NCI-H748 treated with DMSO at 0.1 percent for 48 hours (cell line): ENCODE measurements at regions not wholly inside any gene's neighbourhood (a gene's known extent, or its start where the extent isn't known, plus 50 kb on each side); places are given as distances from the start of the nearest gene placed in this dataset.

Experiments used
- DNase-seq: peaks from one replicate; lab custom pipeline; 2025; lab: John Stamatoyannopoulos, UW

DNA sequence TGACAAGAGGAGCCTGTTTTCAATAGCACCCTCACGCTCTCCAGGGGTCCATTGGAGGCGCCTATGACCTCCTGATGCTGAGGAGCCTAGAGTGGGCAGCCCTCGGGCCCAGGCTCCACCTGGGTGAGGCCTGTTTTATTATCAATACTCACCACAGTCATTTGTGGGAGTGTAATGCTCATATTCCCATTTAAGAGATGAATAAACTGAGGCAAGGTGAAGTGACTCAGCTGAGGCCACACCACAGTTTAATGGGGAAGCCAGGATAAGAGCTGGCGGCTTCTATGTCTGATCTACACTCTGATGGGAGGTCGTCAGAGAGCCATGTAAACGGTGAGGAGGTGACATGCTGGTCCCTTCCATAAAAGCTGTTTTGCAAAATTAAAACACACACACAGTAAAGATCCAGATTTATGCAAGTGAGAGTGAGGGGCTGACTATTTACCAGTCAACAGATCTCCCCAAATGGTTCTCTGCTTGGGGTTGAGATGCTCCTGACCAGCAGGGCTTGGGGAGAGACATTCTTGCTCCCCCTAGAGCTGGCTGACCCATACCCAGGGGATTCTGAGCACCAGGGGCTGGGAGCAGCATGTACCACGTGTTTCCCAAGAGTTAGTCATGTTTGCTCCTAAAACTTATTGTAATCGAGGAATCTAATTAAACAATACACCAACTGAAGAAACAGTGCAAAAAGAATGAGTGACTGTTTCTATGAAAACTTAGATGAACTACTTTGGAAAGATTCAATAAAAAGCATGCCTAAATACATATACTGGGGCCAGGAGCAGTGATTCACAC is 81.0 kb upstream of the INSIG1 start:
- no peak for DNase-seq

DNA sequence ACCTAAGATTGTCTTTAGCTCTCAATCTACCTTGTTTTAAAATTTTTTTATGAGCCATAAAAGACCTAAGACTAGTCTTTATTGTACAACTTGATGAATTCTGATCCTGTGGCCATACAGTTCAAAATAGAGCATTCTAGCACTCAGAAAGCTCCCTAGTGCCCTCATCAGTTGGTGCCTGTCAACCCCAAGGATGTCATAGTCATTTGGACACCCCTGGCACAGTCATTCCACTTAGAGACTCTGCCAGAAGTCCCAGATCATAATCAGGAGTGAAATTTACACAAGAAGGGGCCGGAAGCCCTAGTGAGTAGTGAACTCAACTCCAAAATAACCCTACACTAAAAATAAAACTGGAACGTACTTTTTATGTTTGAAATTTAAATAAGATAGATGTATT is 80.0 kb upstream of the INSIG1 start:
- DNase-seq: no peak

DNA sequence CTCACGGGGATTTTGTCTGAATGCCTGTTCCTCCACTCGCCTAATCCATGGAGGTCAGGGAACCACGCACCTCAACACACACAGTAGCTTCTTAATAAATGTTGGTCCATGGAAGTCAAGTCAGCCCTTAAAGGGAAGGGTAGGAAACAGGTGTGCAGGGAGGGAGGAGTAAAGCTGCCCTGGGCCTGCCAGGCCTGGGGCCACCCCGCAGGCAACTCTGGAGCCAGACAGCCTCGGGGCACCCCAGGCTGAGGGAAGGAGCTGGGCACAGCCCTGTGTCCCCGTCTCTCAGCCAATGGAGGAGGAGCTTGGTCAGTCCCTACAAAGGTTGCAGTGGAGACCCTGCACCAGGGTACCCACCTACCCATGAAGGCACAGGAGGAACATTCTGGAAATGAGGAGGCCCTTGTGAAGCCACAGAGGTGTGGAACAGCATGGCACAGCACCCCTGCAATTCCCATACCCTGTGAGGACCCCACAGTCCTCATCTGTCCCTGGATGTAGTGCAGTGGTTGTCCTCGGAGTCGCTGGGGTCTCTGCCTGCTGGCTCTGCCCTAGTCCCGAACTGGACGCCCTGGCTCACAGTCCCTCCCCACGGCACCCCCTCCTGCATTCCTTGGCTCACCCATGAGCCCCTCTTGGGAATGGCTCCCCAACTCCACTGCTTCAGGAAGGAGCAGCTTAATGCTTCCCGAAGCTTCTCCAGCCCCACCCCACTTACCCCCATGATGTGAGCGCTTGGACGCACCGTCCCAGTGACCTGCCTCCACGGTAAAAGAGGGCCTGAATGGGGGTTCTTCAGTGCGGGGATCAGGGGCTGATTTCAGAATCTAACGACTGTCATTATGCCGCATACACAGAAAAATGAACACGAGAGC is 79.2 kb upstream of the INSIG1 start:
- DNase-seq: no peak

DNA sequence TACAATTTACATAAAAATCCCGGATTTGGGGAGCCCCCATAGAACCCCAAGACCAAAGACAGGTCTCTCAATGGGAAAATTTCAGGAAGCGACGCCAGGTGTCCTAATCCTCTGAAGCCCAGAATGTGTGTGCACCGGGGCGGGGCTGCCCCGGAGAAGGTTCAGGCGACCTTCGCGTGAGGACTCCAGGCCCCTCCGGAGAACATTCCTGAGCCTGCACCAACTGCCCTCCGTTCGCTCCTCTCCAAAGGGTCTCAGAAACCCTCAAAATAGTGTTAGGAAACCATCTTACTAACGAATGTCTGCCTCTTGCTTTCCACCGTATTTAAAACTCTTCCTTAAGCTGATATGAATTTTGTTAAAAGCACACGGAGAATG is 78.5 kb upstream of the INSIG1 start:
- DNase-seq: no peak

DNA sequence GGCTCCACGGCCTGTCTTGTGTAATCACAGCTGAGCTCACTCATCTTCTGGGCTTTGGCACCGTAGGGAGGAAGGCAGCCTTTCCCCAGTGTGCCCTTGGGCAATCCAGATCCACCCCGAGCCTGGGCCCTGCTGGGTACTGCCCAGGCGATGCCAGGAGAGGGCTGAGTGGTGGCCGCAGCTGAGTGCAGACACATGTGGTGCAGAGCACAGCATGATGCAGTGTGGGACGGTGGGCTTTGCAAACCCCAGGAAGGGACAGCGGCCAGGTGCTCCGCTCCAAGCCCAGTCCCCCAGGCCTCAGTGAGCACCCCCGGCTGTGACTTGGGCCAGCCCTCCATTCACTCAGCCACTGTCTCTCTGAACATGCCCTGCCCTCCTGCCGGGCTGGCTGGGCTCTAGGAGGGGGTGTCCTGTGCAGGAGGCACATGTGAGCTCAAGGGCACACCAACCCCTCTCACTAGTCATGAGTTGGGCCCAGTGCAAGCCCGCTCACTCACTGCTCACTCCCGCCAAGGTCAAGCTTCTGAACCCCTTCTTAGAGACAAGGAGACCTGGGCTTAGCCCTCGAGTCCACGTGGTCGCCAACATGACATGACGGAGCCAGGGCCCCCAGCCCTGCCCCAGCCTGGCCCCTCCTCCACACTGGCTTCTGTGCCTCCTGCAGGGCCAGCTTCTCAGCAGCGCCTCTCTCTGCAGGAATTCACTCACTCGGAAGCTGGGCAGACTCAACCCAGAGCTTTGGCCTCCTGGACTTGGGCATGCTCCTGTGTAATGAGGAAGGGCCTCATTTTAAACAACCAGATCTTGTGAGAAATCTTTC is 77.5 kb upstream of the INSIG1 start:
- DNase-seq: no peak

DNA sequence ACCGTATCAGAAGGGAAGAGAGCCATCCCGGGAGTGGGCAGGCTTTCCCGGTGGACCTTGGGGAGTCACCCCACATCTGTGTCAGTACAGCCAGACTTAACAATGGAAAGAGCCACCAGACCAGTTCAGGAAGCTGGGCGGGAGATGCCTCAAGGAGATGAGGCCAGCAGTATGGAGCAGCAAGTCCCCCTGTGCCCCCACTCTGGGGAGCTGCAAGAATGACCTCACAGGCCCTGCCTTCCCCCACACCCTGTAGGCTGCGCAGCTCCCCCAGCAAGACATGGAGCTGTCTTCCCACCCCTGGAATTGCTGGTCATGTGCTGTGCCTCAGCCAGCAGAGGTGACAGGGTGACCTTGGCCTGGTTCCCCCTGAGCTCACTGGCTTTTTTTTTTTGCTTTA is 76.8 kb upstream of the INSIG1 start:
- no peak for DNase-seq

DNA sequence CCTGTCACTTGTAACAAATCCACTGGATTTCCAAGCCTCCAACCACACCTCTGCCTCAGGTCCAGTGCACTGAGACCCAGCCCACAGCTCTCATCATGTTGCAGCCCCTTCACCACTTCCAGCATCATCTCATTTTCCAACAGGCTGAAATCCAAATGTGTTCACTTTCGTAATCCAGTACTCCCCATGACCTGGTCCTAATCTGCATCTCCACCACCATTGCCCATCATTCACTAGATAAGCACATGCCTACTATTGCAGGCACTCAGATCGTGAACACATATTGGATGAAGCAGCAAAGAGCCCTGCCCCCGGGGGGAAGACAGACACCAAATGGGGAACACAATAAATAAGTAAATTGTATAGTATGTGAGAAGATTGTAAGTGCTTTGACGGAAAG is 76.1 kb upstream of the INSIG1 start:
- DNase-seq: no peak

DNA sequence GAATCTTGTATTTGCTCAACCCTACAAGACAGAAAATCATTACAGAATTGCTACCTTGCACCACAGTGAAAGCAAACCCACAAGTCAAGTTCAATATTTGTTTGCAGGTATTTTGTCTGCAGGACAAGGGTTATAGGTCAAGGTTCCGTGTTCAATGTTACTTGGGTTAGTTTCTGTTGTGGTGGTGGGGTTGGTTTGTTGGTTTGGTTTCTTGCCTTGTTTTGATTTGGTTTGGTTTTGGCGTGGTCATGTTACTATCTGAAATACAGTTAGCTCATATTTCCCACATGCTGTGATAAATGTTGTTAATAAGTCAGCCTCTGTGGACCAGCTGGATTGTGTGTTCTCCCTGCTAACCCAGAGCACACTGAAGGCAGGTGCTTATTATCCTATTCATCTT is 75.6 kb upstream of the INSIG1 start:
- DNase-seq: peak; percentile 56

DNA sequence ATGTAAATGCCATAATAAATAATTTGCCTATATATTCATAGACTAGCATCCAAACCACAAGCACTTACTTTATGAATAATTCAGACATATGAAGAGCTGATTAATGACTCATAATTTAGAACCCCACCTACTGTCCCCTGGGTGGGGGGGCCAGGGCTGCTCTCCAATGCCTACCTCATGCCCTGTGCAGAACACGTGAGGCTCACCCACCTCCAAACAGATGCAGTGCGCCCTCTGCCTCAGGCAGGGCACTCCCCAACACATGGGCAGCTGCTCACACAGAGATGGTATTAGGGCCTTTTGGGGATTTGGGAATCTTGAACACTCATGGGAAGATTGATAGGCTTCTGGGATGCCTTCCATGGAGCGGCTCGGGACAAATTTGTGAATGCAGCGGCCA is 75.1 kb upstream of the INSIG1 start:
- DNase-seq: no peak

DNA sequence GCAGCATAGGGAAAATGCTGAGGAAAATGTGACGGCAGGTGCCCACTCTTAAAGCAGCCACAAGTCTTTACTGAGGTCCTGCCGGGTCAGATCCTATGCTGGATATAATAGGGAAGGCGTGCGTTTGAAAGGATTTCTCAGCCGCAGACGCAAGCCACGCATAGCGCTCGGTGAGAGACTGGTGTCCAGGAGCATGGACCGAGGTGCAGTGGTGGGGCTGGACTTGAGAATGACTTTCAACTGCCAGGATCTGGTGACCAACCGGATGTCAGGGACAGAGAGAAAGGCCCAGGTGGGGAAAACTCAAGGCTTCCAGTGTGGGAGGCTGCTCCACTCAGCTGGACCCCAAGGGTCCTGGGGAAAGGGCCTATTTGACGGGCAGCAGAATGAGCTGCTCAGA is 74.7 kb upstream of the INSIG1 start:
- no peak for DNase-seq

DNA sequence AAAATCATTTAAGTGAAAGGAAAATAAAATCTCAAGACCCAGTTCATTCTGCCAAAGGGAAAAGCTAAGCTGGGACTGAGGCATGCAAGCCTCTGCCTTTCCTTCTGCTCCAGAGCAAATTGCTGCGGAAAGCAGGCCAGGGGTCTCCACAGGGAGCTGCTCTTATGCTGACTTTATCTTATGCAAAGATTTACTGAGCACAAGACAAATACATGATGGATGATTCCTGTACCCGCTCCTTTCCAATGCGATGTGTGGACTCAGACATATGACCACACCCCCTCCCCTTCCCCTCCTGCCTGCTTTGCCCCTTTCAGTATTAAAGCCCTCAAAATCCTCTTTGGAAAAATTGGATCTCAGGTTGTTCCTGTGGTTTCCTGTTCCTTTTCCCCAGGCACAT is 74.2 kb upstream of the INSIG1 start:
- no peak for DNase-seq

DNA sequence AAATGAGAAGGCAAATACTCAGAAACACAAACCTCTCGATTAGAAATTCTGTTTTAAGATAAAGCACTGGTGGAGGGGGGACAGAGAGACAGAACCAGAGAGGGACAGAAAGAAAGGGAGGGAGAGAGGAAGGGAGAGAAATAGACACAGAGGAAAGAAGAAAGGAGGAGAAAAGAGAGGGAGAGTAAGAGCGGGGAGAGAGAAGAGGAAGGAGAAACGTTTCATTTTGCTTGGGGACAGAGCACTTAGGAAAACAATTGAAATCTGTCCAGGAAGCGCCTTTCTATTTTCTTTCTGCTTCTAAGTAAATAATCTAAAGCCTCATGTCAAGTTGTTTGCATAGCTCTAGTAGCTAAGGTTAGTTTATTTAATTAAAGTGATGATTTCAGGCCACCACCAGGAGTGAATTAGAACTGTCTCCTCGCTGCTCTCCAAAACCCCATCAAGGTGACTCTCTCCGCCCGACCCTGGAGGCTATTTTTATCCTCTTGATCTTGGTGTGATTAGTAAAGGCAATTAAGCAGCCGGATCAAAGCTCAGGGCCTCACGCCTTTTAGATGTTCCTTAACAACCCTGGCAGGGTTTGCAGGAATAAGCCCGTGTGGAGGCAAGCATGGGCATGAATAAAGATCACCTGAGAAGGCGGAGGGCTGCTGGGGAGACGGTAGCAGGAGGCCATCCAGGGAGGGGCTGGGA is 73.4 kb upstream of the INSIG1 start:
- peak; percentile 93 for DNase-seq

DNA sequence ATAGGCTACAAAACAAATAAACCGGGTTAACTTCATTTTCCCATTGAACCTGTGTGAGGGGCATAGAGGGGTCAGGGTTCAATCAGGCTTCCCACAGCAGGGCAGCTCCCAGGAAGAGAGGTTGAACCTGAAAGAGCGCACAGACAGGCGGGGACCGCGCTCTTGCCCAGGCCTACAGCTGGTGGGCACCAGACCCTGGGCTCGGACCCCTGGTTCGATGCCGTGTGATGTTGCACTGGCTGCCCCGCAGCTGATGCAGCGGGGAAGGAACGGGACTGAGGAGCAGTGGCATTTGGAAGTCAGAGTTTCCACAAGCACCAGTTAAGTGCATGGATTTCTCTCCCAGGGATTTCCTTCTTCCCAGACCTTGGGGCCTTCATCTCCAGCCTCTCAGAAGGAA is 72.6 kb upstream of the INSIG1 start:
- DNase-seq: no peak

DNA sequence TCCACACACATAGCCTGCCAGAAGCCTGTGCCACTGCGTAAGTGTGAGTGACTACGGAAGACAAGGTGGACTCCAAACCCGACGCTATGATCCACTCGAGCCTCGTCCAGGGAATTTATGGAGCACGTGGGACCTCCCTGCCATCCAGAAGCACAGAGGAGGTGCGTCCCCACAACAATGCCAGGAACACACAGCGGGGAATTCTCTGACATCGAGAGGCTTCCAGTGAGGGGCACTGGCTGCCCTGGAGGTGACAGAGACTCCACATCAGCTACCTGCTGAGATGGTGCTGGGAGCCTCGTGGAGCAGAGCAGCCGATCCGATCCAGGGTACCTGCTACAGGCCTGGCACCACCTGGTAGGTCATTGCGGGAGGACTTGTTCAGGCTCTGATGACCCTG is 72.2 kb upstream of the INSIG1 start:
- no peak for DNase-seq

DNA sequence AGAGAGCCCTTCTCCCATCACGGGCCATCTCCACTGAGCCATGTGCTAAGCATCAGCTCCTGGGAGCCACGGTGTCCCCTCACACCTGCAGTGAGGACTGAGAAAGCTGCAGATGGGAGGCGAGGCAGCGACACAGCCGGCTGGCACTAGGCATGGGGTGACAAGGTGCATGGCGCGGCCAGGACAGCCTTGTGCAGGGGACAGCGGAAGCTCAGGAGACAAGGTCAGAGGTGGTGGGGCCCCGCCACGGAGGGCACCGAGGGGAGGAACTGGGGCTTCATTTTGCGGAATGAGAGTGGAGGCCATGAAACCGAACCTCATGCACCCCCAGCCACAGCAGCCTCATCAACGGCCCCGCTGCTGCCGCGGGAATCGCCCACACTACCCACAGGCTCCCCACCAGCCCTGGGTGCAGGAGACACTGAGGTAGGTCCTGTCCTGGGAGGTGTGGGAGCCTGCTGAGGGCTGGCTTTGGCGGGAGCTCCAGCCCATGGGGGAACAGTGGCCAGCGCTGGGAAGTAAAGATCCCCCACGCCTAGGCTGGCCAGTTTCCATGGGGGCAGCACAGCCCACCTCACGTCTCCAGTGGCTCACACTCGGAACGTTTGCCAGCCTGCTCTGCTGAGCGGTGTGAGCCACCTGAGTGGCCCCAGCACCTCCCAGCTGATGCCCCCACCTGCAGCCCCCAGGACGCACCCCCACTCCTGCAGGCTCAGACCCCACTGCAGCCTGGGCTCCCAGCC is 71.2 kb upstream of the INSIG1 start:
- DNase-seq: no peak

DNA sequence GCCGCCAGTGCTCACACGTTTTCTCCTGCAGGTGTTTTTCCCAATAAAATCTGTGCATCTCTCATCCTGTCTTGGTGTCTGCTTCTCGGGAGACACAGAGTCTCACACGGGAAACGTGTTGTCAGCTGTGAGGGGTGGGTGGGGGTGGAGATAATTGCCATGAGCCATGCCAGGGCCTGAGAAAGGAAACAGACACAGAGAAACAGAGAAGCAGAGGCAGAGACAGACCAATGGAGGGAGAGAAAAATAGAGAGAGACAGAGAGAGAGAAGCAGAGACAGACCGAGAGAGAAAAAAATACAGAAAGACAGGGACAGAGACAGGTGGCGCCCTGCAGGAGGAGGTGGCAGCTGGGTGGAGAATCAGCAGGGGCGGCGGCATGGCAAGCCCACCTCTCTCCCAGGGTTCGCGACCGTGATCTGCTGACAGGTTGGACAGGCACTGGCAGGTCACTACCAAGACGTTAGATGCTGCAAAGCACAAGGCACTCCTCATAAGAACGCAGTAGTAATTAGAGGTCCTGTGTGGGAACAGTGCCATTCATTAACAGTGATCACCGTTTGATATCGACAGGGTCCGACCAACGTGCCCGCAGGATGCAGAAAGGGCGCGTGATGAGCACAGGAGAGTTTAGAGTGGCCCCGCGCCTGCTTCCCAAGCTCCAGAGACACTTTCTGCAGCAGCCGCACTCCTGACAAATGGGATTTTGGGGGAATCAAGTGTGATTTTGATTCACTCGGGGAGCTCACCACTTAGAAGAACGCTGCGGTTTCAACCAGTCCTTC is 70.5 kb upstream of the INSIG1 start:
- no peak for DNase-seq

DNA sequence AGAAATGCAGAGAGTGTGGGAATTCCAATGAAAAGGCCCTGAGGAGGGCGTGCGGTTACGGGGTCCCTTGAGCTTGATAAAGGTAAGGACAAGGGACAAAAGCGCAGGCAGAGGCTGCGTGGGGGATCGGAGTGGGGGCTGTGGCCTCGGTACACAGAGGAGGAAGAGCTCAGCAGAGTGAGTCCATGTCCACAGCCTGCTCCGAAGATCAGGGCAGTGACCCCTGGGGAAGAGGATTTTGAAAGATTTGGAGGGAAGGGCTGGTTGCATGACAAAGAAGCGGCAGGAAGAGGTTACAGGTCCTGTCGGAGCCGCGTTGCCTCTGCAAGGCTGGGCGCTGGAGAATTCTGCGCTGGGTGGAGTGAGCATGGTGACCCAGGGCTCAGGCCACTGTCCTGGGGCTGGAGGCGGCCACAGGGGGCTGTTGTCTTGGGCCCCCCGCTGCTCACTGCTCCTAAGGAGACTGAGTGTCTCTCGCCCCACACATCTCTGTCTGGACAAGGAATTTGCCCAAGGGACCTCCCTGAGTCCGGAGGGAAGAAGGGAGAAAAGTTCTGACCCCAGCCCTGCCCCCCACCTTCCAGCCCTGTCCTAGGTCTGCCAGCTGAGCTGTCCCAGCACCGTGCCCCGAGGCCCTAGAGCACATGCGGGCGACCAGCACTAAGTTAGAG is 69.8 kb upstream of the INSIG1 start:
- DNase-seq: no peak

DNA sequence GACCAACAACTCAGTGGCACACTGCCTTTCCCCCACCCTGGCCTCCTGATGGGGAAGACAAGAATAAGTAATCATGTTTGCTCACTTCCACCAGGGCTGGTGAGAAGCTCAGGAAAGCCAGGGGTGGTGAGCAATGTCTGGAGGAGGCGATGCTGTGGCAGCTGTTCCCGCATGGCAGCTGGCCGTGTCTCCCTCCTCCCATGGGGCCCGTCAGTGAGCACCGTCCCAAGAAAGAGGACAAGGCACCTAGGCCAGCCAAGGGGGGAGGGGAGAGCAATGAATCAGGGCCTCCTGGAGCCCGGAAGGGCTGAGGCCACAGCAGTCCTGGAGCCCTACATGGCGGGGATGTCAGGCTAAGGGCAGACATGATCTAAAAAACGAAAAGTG is 69.2 kb upstream of the INSIG1 start:
- no peak for DNase-seq

DNA sequence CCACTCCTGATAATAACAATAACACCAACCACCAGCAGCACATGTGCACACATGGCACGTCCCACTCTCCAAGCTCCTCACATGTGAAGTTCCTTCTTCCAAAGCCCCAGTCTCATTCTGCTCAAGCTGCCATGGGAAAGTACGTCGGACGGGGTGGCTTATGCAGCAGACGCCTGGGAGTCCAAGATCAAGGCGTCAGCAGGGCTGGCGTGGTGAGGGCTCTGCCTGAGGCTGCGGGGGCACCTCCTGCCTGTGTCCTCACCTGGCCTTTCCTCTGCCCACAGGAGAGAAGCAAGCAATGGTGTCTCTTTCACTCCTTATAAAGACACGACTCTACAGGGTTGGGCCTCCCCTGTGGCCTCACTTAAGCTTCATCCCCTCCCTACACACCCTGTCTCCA is 68.8 kb upstream of the INSIG1 start:
- DNase-seq: no peak
